Smooth muscle cell (in vitro differentiated cells): ENCODE measurements at regions not wholly inside any gene's neighbourhood (a gene's known extent, or its start where the extent isn't known, plus 50 kb on each side); places are given as distances from the start of the nearest gene placed in this dataset.

Source experiments
- DNase-seq: peaks from one replicate; lab custom pipeline; 2025; ENCODE audit not compliant: unreplicated experiment; lab: John Stamatoyannopoulos, UW
- H2AFZ ChIP-seq: fragments of 200-600 bp; sonication (generic); 2 replicates; pipeline ENCODE4 v1.6.0; 2016; ENCODE audit warnings: antibody characterized with exemption, low read depth, mild to moderate bottlenecking
- H3F3A ChIP-seq: fragments of 200-600 bp; sonication (generic); 2 replicates; pipeline ENCODE4 v1.6.0; 2017; ENCODE audit warnings: antibody characterized with exemption, low read depth
- H3K27ac ChIP-seq: fragments of 200-600 bp; sonication (generic); 2 replicates; pipeline ENCODE4 v1.5.1; 2016; ENCODE audit warnings: low read depth, mild to moderate bottlenecking
- H3K27me3 ChIP-seq: fragments of 200-600 bp; sonication (generic); 2 replicates; pipeline ENCODE4 v1.6.1; 2016; ENCODE audit warnings: low read depth, mild to moderate bottlenecking
- H3K36me3 ChIP-seq: fragments of 200-600 bp; sonication (generic); 2 replicates; pipeline ENCODE4 v1.5.1; 2016; ENCODE audit warnings: low read depth
- H3K4me1 ChIP-seq: fragments of 200-600 bp; sonication (generic); 2 replicates; pipeline ENCODE4 v1.5.1; 2016; ENCODE audit warnings: low read depth
- H3K4me2 ChIP-seq: fragments of 200-600 bp; sonication (generic); 2 replicates; pipeline ENCODE4 v1.6.0; 2016; ENCODE audit warnings: mild to moderate bottlenecking
- H3K4me3 ChIP-seq: fragments of 200-600 bp; sonication (generic); 2 replicates; pipeline ENCODE4 v1.5.1; 2016; ENCODE audit warnings: mild to moderate bottlenecking
- H3K79me2 ChIP-seq: fragments of 200-600 bp; sonication (generic); 2 replicates; pipeline ENCODE4 v1.6.0; 2016; ENCODE audit warnings: low read depth, mild to moderate bottlenecking
- H3K9ac ChIP-seq: fragments of 200-600 bp; sonication (generic); 2 replicates; pipeline ENCODE4 v1.6.0; 2016; ENCODE audit warnings: low read depth
- H3K9me3 ChIP-seq: fragments of 200-600 bp; sonication (generic); replicated peaks from 2 replicates; pipeline ENCODE4 v1.5.1; 2016; ENCODE audit warnings: low read depth
- H4K20me1 ChIP-seq: fragments of 200-600 bp; sonication (generic); 2 replicates; pipeline ENCODE4 v1.6.0; 2016; ENCODE audit warnings: low read depth
- WGBS: methylation state at CpG from one replicate; pipeline ENCODE4 v1.1.7; 2016; ENCODE audit warnings: low lambda C conversion rate; 5-methylcytosine and 5-hydroxymethylcytosine counted together
- TF ChIP-seq, protein P1 (sequence below): fragments of 200-600 bp; sonication (generic); IDR thresholded peaks from 2 replicates; pipeline ENCODE4 v1.5.1; 2017; ENCODE audit warnings: borderline replicate concordance, mild to moderate bottlenecking, antibody characterized with exemption; ENCODE audit not compliant: insufficient read depth, poor library complexity, severe bottlenecking

DNA sequence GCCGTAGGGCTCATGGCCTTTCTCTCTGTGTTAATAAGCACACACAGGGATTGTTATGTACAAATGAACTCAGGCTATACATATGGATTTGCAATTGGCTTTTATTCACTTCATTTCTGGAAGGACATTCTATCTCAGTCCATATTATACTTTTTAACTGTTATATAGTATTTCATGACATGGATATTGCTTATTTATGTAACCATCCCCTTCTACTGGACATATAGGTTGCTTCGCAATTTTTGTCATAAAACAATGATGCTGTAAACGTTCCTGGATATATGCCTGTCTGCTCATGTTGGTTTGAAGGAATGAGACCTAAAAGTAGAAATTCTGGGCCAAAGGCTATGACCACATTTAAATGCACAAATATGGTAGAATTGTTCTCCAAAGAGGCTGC is 158.1 kb downstream of the BCOR start:
- Histone ChIP-seq H2AFZ (no peak overlapping the region), H3K4me3 (no peak overlapping the region), H3K27me3 (no peaks in the 10 kb centered on the region), H3K36me3 (no peaks in the 10 kb centered on the region), H3K9me3 (no peaks in the 10 kb centered on the region), H4K20me1 (no peaks in the 10 kb centered on the region), H3K4me2 (no peak overlapping the region), H3K79me2 (no peaks in the 10 kb centered on the region), H3K9ac (no peak overlapping the region), H3F3A (peaks cover 4% of the 10 kb centered on the region), H3K4me1 (peaks cover 4% of the 10 kb centered on the region), H3K27ac (no peak overlapping the region)
- 90% methylated on average over 3 of the region's 3 CpGs for WGBS
- DNase-seq = no peak
- TF ChIP-seq, protein P1, sequence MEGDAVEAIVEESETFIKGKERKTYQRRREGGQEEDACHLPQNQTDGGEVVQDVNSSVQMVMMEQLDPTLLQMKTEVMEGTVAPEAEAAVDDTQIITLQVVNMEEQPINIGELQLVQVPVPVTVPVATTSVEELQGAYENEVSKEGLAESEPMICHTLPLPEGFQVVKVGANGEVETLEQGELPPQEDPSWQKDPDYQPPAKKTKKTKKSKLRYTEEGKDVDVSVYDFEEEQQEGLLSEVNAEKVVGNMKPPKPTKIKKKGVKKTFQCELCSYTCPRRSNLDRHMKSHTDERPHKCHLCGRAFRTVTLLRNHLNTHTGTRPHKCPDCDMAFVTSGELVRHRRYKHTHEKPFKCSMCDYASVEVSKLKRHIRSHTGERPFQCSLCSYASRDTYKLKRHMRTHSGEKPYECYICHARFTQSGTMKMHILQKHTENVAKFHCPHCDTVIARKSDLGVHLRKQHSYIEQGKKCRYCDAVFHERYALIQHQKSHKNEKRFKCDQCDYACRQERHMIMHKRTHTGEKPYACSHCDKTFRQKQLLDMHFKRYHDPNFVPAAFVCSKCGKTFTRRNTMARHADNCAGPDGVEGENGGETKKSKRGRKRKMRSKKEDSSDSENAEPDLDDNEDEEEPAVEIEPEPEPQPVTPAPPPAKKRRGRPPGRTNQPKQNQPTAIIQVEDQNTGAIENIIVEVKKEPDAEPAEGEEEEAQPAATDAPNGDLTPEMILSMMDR = no peak

DNA sequence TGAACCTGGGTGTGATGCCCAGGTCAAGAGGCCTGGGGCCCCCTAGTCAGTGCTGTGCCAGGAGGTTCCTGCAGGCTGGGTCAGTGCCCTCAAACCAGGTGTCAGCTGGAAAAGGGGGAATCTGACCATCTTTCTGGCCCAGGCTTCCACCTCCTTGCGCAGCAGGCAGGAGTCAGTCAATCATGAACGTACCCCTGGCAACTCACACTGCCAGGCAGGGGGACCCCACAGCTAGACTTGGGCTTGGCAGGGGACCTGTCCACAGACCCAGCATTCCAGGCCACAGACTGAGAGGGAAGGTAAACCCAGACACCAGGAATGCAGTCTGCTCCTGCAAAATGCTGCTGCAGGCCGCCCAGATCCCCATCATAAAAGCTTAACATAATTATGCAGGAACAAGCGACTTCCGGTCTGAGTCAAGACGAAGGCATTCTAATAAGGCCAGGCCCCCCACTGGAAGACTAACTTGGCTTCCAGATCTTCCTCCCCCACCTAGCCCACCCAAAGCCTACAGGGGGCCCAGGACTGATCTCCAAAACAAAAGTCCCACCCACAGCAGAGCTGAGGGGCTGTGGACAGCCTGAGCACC is 156.3 kb downstream of the BCOR start:
- Histone ChIP-seq H3K27me3 (no peaks in the 10 kb centered on the region), H3K27ac (peak overlapping the region; percentile 62), H3K79me2 (no peaks in the 10 kb centered on the region), H3K4me2 (peak overlapping the region; percentile 39), H3F3A (peaks cover 4% of the 10 kb centered on the region), H4K20me1 (no peaks in the 10 kb centered on the region), H3K4me1 (peaks cover 4% of the 10 kb centered on the region), H3K4me3 (no peak overlapping the region), H3K36me3 (no peaks in the 10 kb centered on the region), H3K9ac (no peak overlapping the region), H2AFZ (no peak overlapping the region), H3K9me3 (no peaks in the 10 kb centered on the region)
- TF ChIP-seq, protein P1 = no peak
- 32% methylated on average over 6 of the region's 6 CpGs for WGBS
- no peak for DNase-seq

DNA sequence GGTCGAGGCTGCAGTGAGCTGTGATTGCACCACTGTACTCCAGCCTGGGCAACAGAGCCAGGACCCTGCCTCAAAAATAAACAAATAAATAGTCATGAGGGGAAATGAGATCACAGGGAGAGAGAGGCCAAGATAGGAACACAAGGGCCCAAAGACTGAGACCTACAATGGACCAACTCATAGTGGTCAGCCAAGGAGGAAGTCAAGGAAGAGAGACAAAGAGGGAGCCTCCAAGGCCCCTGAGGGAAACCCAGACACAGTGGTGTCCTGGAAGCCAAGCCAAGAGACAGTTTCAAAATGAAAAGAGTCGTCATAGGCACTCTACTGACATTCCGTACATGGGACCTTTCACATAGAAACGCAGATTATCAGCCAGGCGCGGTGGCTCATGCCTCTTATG is 153.3 kb downstream of the BCOR start:
- H3K4me2 ChIP-seq = no peak overlapping the region
- no peaks in the 10 kb centered on the region for H3K36me3 ChIP-seq
- H3K4me3 ChIP-seq = no peak overlapping the region
- TF ChIP-seq, protein P1 = no peak
- no peak overlapping the region for H3K27ac ChIP-seq
- DNase-seq = no peak
- H3K9me3 ChIP-seq = no peaks in the 10 kb centered on the region
- peaks cover 4% of the 10 kb centered on the region for H3K4me1 ChIP-seq
- no peak overlapping the region for H2AFZ ChIP-seq
- H3K27me3 ChIP-seq = no peaks in the 10 kb centered on the region
- no peak overlapping the region for H3K9ac ChIP-seq
- no peaks in the 10 kb centered on the region for H3K79me2 ChIP-seq
- H4K20me1 ChIP-seq = no peaks in the 10 kb centered on the region
- 89% methylated on average over 6 of the region's 6 CpGs for WGBS
- H3F3A ChIP-seq = peaks cover 4% of the 10 kb centered on the region

DNA sequence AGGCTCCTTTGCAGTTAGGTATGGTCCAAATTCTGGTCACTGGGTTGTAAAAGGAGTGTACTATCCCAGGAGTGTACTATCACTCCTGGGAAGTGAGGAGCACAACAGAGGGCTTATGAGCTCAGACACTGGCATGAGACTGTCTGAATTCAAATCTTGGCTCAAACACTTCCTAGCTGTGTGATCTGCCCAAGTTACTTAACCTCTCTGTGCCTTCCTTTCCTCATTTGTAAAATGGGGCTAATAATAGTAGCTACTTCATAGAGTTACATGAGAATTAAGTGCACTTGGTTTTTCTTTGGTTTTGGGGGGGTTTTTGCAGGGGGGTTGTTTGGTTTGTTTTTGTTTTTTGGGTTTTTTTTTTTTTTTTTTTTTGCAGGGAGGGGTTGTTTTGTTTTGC is 152.0 kb downstream of the BCOR start:
- H3K36me3 ChIP-seq = no peaks in the 10 kb centered on the region
- H3K4me3 ChIP-seq = no peak overlapping the region
- no peaks in the 10 kb centered on the region for H3F3A ChIP-seq
- no peak for DNase-seq
- H3K27me3 ChIP-seq = no peaks in the 10 kb centered on the region
- H4K20me1 ChIP-seq = no peaks in the 10 kb centered on the region
- no peak overlapping the region for H3K27ac ChIP-seq
- TF ChIP-seq, protein P1 = no peak
- no peak overlapping the region for H3K9ac ChIP-seq
- peaks cover 4% of the 10 kb centered on the region for H3K4me1 ChIP-seq
- no peak overlapping the region for H3K4me2 ChIP-seq
- no peaks in the 10 kb centered on the region for H3K9me3 ChIP-seq
- no peaks in the 10 kb centered on the region for H3K79me2 ChIP-seq
- no peak overlapping the region for H2AFZ ChIP-seq
